Epithelial cell of proximal tubule (primary cell): ENCODE measurements at regions not wholly inside any gene's neighbourhood (a gene's known extent, or its start where the extent isn't known, plus 50 kb on each side); places are given as distances from the start of the nearest gene placed in this dataset.
A peak's percentile ranks its signal among the peaks of the same experiment; 100 is the strongest.

Experiments
- DNase-seq: peaks from one replicate; pipeline ENCODE4 v3.0.0-alpha.2; 2011; ENCODE audit warnings: low read depth
- H3K4me3 ChIP-seq: 2 replicates; pipeline ENCODE4 v1.5.1; 2011; ENCODE audit warnings: low read depth, mild to moderate bottlenecking, low read length
- TF ChIP-seq, protein P1 (sequence below): conservative IDR thresholded peaks from 2 replicates; pipeline ENCODE4 v1.5.1; 2012; ENCODE audit warnings: low read depth, mild to moderate bottlenecking, low read length

- DNase-seq, result no peak
- TF ChIP-seq, protein P1, sequence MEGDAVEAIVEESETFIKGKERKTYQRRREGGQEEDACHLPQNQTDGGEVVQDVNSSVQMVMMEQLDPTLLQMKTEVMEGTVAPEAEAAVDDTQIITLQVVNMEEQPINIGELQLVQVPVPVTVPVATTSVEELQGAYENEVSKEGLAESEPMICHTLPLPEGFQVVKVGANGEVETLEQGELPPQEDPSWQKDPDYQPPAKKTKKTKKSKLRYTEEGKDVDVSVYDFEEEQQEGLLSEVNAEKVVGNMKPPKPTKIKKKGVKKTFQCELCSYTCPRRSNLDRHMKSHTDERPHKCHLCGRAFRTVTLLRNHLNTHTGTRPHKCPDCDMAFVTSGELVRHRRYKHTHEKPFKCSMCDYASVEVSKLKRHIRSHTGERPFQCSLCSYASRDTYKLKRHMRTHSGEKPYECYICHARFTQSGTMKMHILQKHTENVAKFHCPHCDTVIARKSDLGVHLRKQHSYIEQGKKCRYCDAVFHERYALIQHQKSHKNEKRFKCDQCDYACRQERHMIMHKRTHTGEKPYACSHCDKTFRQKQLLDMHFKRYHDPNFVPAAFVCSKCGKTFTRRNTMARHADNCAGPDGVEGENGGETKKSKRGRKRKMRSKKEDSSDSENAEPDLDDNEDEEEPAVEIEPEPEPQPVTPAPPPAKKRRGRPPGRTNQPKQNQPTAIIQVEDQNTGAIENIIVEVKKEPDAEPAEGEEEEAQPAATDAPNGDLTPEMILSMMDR, result no peak
- no peak overlapping the region for H3K4me3 ChIP-seq
These were observed 54.5 kb downstream of the ADRA2A start for GRCh38 chr10:111131168-111131799.

DNA sequence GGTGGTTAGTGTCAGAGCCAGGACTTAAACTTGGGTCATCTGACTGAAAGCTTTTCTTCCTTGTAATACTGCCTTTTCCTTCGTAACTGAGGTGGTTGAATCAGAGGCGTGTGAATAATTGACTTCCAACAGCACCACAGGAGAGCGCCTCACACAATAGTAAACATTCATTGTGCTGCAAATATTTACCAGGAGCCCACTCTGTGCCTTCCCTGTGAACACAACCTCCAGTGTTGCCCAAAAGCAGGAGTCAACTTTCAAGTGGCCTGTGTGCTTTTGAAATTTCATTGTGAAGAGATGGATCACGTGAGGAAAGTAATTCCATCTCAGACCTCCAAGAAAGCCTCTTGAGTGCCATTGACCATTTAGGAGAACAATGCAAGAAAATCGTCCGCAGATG is 60.2 kb downstream of the ADRA2A start:
- DNase-seq, result peak; percentile 52
- H3K4me3 ChIP-seq, result peak overlapping the region; percentile 15
- TF ChIP-seq, protein P1, result no peak

- DNase-seq, result peak; percentile 35
- TF ChIP-seq, protein P1, result no peak
- no peak overlapping the region for H3K4me3 ChIP-seq
These were observed 60.8 kb downstream of the ADRA2A start for GRCh38 chr10:111137587-111137986.

DNA sequence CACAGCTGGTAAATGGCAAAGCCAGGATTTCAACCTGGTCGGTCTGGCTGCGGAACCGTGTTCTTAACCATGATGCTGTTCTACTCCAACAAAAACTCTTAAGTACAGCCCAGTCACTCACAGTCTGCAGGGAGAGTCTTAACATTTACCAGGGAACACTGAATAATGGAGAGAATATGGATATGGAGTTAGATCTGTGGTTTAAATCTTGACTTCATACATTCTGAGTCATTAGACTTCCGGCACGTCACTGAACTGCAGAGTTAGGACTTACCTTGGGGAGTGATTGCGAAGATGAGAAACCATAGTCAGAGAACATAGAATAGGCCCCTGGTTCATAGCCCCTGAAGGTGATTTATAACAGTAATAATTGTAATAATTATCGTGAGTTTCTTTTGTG is 61.7 kb downstream of the ADRA2A start:
- H3K4me3 ChIP-seq, result no peak overlapping the region
- TF ChIP-seq, protein P1, result no peak
- no peak for DNase-seq

DNA sequence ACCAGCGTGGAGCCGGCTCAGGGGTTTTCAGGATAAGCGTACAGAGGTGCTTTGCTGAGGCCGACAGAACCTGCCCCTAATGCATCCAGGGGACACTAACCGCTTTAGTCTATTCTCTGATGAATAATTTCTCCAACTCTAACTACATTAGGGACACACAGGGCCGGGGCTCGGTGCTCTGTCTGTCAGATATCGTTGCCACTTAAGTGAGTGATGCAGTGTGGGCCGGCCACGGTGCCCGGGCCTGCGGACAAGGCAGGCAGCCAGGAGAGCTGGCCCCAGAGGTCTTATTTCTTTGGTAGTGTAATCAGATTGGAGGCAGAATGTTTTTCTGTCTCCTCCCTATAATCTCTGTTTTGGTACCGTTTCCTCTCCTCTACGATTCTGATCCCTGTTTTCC is 62.7 kb downstream of the ADRA2A start:
- no peak for DNase-seq
- no peak overlapping the region for H3K4me3 ChIP-seq
- TF ChIP-seq, protein P1, result no peak

DNA sequence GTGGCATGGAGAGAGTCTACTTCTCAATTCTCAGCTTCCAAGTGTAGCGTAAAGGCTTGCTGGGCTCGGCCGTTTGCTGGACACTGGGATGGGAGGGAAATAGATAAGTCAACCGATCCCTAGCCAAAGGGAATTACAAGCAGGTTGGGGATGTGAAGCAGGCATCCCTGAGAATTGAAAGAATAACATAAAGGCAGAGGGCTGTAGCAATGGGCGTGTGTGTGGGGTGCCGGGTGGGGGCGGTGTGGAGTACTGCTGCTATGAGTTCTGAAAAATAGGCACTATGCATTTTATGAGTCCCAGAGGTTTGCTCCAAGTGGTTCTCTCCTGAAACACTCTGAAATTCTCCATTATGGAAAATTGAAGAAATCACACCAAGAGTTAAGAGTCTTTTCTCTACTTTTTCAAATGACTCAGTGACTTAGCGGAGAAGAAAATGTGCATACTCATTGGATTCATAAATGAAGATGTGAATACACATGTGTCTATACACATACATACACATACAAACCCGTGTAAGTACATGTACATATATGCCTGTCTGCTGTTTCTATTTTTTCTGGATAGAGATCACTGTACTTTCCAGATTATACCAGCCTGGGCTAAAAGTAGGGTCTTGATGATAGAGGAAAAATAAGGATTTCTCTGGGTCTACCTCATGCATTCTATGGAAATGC is 65.4 kb downstream of the ADRA2A start:
- H3K4me3 ChIP-seq, result no peak overlapping the region
- DNase-seq, result no peak
- TF ChIP-seq, protein P1, result no peak
